Stimulated activated naive CD4-positive, alpha-beta T cell (primary cell): ENCODE measurements at regions not wholly inside any gene's neighbourhood (a gene's known extent, or its start where the extent isn't known, plus 50 kb on each side); places are given as distances from the start of the nearest gene placed in this dataset.
"Not testable (repeated sequence)": the region's sequence is repeated elsewhere in the genome, so short reads cannot be mapped to it uniquely, and the experiment has no call there.

Experiments
- DNase-seq, 6 experiments: peaks; one replicate each; lab custom pipeline; 2025; lab: John Stamatoyannopoulos, UW

DNA sequence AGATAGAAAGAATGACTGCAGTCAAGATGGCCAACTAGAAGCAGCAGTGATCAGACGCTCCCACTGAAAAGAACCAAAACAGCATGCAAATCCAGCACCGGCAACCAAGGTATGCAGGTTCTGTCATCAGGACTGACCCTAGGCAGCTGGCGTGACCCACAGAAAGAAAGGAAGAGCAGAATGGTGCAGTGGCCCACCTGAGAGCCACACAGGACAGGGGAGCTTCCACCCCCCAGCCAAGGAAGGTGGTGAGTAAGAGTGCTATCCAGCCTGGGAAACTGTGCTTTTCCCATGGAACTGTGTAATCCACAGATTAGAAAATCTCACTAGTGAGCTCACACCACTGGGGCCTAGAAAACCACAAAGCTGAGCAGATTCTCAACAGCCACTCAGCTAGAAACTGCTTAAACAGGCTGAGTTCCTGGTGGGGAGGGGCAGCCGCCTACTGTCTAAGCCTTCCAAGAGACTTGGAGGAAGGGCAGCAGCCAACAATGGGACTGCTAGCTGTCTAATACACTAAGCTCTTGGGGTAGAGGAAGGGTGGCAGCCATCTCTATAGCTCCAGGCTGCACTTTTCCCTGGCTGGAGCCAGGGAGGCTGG is 127.9 kb downstream of the EVA1A start:
- DNase-seq, result no peak

DNA sequence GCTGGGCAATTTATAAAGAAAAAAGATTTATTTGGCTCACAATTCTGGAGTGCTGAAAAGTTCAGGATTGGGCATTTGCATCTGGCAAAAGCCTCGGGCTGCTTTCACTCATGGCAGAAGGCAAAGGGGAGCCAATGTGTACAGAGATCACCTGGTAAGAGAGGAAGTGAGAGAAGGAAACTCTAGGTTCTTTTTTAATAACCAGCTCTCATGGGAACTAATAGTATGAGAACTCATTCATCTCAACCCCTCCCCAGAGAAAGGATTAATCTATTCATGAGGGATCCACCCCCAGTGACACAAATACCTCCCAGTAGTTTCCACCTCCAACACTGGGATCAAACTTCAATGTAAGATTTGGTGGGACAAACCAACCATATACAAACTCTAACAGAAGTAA is 129.0 kb downstream of the EVA1A start:
- no peak for DNase-seq

DNA sequence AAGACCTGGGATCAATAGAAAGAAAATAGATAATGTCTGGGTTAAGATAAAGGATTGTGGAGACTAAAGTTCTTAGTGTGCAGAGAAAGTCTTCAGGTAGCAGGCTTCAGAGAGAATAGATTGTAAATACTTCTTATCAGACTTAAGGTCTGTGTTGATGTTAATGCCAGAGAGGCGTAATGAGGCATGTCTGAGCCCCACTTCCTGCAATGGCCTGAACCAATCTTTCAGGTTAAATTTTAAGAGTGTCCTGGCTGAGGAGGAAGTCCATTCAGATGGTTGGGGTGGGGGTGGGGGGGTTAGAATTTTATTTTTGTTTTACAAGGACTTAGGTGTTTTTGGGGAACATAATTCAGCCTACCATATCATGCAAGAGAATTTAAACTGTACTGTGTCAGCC is 129.5 kb downstream of the EVA1A start:
- no peak for DNase-seq

DNA sequence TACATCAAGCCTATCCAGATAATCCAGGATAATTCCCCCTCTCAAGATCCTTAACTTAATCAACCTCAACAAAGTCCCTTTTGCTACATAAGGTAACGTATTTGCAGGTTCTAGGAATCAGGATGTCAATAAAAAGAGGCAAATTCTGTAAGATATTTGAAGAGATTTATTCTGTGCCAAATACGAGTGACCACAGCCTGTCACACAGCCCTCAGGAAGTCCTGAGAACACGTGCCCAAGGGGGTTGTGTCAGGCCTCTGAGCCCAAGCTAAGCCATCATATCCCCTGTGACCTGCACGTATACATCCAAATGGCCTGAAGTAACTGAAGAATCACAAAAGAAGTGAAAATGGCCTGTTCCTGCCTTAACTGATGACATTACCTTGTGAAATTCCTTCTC is 130.3 kb downstream of the EVA1A start:
- DNase-seq, result not testable (repeated sequence)

GRCh38 chr2:75428646-75429443 is 131.9 kb downstream of the EVA1A start:
- DNase-seq, result no peak

GRCh38 chr2:75428060-75428459 is 132.7 kb downstream of the EVA1A start:
- DNase-seq, result no peak

- DNase-seq, result peak in 1 of 6 experiments; percentile 4
Measured at GRCh38 chr2:75424936-75425619, 135.7 kb downstream of the EVA1A start.

DNA sequence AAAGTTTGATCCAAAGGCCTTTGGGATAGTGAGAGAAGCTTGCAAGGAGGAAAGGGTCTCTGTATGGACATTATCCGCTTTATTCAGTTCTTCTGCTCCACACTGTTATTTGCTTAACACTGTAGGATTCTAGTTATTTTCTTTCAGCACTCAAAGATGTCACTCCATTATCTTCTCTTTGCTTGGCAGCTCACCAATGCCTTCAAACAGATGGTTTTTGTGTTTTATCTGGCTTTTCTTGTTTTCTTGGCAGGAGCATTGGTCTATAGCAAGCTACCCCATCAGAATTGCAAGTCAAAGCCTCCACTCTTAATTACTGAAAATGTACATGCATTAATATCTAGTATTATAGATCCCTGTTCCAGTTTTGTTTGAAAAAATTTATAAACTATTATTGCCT is 138.8 kb downstream of the EVA1A start:
- DNase-seq, result no peak

DNA sequence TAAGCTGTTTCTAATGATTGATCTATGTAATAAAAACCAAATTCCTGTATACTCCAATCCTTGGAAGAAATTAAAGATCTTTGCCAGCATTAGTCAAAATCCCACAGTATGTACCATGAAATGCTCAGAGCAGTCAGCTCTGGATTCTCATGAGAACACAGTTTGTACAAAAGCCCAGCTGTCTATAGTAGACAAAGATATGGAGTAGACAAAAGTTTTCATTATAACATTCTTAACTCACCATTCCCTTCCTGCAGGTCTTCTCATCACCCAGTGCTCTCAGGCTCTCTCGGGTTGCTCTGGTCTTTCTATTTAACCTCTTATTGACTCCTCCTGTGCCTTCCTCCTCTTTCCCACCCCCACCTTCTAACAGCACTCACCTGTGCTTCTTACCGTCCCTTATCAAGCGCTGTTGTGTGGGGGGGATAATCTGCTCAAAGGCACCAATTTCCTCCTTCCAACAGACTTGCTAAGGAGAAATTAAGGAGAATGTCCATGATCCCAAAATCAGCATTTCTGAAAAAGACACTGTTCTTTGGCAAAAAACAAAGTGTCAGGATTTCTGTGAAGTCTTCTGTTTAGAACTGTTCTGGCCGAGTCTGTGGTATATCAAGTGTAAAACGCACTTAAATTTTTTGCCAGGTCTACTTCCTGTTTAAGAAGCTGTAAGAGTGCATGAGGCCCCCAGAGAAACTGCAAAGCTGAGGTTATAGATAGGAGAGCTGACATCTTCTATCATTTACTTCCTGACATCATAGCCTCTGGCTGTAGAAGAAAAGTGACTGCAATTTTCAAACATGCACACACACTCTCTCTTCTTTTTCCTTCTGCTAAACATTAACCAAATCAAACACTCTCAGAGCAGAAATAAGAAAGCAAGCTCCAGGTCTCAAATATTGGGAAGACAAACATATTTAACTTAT is 144.1 kb downstream of the EVA1A start:
- DNase-seq, result peak in 3 of 6 experiments; percentile 50 to 82 (median 63)

GRCh38 chr2:75415731-75416130 is 145.0 kb downstream of the EVA1A start:
- no peak for DNase-seq

GRCh38 chr2:75415111-75415626 is 145.6 kb downstream of the EVA1A start:
- no peak for DNase-seq

DNA sequence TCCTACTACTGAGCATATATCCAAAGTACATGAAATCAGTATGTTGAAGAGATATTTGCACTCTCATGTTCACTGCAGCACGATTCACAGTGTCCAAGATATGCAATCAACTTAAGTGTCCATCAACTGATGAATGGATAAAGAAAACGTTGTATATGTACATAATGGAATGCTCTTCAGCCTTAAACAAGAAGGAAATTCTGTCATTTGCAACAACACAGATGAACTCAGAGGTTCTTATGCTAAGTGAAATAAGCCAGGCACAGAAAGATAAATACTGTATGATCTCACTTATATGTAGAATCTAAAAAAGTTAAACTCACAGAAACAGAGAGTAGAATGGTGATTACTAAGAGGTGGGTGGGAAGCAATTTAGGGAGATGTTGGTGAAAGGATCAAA is 149.2 kb downstream of the EVA1A start:
- DNase-seq, result no peak

DNA sequence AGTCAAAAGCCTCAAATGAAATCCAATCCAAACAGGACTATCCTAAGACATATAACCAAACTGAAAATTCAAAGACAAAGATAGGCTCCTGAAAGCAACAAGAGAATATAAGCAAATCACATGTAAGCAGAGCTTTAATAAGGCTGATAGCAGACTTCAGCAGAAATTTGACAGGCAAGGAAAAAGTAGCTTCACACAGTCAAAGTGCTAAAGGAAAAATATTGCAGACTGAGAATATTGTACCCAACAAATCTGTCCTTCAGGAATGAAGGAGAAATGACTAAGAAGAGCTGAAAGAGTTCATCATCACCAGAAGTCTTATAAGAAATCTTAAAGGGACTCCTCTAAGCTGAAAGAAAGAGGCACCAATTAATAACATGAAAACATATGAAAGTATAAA is 150.0 kb downstream of the EVA1A start:
- no peak for DNase-seq

DNA sequence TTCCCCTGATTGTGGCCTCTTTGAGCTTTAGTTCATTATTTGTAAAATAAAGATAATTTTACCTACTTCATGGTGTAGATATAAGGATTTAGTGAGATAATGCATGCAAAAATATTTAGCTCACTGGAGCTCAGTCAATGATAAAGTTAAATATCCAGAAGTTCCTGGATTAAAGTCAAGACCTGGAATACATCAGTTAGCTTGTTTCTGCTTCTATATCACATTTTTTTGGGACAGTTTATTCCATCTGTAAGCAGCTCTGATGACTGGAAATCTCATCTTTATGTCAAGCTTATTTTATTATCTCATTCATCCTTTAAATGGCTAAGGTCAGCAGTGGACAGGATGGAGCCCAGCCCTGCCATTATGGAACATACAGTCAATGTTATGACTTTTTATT is 152.0 kb downstream of the EVA1A start:
- DNase-seq, result no peak

GRCh38 chr2:75407038-75407530 is 153.7 kb downstream of the EVA1A start:
- no peak for DNase-seq

- DNase-seq, result no peak
Measured at GRCh38 chr2:75406131-75406581, 154.6 kb downstream of the EVA1A start.

GRCh38 chr2:75405000-75405399 is 155.7 kb downstream of the EVA1A start:
- DNase-seq, result no peak

GRCh38 chr2:75403991-75404428 is 156.7 kb downstream of the EVA1A start:
- DNase-seq, result peak in 2 of 6 experiments; percentile 49 to 61

DNA sequence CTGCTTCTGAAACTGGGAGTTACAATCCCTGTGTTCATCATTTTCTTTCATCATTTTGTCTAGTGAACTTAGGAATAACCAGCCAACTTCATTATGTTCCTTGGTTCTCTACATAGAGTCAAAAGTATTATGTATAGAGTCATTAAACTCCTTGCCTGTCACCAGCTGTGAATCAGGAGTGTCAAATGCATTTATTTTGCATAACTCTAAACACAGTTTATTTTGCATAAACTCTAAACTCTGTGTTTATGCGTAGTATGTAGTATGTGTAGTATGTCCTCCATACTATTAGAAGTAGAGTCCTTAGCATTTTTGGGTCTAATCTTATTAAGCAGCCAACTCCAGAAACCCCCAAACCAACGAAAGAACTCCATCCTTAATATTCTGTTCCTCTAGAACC is 164.4 kb downstream of the EVA1A start:
- no peak for DNase-seq

DNA sequence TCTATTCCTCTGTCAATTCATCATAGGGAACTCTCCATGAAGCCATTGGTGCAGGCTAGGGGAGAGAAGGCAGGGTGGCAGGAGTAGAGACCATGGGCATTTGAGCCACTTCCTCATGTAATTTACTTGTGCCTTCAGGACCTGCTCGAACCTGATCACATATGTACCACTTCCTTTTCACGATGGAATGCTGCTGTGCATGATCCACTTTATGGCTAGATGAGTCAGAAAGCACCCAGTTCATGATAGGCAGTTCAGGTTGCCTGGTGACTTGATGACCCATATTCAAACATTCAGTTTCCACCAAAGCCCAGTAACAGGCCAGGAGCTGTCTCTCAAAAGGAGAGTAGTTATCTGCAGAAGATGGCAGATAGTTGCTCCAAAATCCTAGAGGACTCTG is 166.0 kb downstream of the EVA1A start:
- not testable (repeated sequence) for DNase-seq

GRCh38 chr2:75390169-75390568 is 170.6 kb downstream of the EVA1A start:
- no peak for DNase-seq
